LHCN-M2 (cell line): ENCODE measurements at regions not wholly inside any gene's neighbourhood (a gene's known extent, or its start where the extent isn't known, plus 50 kb on each side); places are given as distances from the start of the nearest gene placed in this dataset.
"Not testable (repeated sequence)": the region's sequence is repeated elsewhere in the genome, so short reads cannot be mapped to it uniquely, and the experiment has no call there.

Experiments used
- DNase-seq: peaks from one replicate; pipeline ENCODE4 v3.0.0-alpha.2; 2012; ENCODE audit warnings: low read depth

DNA sequence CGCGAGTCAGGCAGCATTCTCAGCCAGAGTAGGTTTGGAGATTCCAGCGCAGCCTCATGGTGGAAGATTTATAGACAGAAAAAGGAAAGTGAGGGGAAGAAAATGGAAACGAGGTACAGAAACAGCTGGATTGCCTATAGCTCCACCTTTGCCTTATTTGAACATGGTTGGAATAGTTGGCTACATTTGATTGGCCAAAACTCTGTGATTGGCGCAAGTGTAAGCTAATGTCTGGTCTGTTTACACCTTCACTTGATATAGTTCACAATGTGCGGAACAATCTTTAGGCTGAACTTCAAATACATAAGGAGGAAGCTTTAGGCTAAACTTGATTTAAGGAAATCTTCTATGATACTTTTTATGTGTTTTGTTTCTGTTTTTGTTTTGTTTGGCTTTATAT lies 1191.9 kb downstream of the NSUN3 start:
- DNase-seq, result no peak

DNA sequence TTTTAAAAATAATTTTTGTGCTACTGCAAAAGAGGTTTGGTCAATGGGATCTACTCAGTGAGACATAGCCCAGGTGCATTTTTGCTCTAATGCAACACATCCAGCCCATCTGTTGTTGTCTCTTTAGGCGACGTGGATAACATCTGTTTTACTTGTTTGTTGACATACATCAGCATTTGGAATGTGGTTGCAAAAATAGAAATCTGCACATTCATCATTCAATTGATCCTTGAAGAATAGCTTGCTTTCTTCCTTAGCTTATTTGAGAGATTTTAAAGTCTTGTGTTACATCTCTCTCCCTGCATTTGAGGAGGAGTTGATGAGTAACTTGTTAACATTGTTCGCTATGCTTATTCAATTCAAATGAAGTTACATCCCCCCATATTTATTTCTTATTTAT lies 1202.3 kb downstream of the NSUN3 start:
- no peak for DNase-seq

DNA sequence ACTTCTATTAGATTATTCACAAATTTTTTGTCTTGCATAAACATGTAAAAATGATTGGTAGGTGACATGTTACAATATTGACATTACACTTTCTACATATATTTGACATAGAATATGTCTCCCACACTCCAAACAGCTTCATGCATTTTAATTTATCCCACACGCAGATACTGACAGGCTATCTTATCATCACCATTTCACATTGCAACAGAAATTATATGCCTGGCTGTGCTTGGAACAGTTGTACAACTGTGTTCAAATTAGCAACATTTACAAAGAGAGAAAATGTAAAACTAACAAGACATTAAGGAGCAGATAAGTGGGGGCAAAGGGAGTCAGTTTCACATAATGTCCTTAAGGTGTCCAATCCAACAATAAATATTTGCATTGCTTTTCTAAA lies 1208.5 kb downstream of the NSUN3 start:
- DNase-seq, result no peak

- DNase-seq, result no peak
These were observed 1209.3 kb downstream of the NSUN3 start for GRCh38 chr3:95272166-95272565.

DNA sequence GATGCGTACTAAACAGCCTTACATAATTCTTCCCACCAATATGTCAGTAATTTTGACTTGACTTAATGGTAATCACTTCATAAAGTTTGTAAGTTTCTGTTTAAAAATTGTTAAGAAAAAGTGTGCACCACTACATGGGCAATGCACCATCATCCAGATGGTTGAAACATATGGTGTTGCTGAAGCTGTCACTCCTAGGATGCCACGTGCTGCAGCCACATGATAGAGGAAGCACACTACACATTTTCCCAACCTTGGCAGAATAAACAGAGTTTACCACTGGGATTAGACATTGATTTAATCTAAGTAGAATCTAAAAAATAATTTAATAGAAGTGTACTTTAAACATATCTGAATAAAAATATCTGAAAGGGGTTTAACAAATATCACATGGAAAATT lies 1209.9 kb downstream of the NSUN3 start:
- DNase-seq, result no peak

GRCh38 chr3:95277613-95278012 lies 1214.8 kb downstream of the NSUN3 start:
- no peak for DNase-seq

DNA sequence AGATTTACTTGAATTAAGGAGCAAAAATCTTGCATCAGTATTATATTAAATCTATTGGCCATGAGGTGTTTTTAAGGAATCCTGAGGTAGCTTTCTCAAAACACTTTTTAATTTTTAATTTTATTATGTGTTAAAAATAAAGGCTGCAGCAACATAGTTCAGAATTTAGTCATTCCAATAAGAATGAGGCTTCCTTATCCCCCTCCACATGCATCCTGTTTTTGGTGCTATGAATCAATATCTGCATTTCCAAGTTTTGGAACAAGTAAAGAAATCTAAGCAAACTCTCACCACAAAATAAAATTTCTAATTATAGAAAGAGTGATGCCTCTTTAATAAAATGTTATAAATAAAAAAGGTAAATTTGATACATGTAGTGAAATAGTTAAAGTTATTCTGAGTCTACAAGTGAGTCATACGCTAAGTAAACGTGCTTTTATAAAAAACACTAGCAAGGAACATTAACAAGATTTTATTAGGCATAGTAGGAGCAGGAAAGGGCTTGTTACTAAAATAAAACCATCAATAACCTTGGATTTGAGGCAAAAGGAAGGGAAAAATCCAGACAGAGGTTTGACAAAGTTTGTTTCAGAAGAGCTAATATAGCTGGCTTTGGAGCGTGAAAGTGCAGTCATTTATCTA lies 1218.0 kb downstream of the NSUN3 start:
- peak; percentile 45 for DNase-seq

GRCh38 chr3:95289295-95289694 lies 1226.4 kb downstream of the NSUN3 start:
- peak; percentile 73 for DNase-seq

GRCh38 chr3:95297581-95297980 lies 1234.7 kb downstream of the NSUN3 start:
- DNase-seq, result peak; percentile 27

GRCh38 chr3:95302044-95302443 lies 1239.2 kb downstream of the NSUN3 start:
- DNase-seq, result peak; percentile 43

DNA sequence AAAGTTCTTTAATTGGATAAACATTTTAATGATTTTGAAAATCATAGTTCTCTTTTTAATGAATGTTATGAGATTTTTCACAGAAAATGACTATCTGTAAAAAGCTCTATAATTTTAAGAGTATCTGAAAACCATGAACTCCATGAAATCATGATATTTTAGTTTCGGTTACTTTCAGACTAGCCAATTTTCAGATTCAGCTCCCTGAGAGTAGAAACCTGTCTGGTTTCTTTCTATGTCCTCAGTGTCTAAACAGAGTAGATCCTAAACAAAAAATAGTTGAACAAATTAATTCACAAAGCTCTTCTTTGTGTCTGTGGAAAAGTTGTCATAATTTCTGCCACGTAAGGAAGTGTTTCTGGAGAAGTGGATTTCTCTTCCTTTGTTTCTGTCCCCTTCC lies 1247.7 kb downstream of the NSUN3 start:
- DNase-seq, result no peak

DNA sequence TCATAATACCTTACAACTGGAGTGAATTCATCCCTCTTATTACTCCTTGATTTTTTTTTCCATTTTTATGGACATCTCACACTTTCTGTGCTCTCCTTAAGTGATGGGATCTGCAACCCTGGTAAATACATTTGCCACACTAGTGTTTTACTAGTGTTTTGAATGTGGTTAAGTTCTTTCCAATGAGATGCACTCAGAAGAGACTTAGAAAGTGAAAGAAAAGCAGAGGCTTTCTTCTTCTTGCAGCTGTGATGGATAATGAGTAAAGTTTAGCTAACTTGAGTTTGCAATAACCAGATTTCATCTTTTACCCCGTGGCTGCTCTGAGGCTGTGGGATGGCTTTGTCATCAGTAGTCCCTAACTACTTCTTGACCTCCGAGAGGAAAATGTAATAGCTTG lies 1248.4 kb downstream of the NSUN3 start:
- DNase-seq, result no peak

DNA sequence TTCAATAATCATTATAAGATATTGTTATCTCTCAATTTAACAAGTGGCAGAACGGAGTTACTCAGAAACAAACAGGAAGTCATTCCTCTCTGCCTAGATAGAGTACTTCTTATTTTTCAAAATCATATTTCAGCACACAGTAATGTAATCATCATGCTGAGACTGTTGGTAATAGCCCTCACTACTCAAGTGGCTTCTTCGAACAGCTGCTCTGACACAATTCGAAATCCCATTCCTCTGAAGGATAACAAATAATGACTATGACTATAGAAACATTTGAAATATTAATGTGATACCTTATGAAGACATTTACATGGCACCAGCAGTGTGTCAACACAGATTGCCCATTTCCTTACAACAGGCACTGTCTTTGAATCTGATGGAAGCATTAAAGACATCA lies 1249.8 kb downstream of the NSUN3 start:
- DNase-seq, result peak; percentile 68

DNA sequence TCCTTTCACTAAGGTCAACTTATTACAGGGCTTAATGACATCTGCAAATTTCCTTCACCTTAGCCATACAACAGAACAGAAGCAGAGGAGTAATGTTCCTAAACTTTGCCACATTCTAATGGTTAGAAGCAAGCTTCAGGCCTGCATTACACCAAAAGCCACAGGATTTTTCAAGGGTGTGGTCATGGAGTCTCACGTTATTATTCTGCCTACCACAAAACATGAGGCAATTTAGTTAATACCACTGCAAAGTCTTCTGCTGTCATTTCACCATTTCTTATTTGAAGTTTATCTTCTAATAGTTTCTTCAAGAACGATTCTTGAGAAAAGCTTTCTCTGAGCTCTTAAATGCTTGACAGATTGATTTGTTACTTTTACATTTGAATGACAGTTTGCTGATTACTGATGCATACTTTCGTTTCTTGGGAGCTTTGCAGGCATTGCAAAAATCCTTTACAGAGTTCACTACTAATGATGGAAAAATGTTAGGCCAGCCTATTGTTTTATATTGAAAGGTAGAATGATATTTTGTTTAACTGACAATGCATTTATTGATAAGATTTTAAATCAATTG lies 1257.1 kb downstream of the NSUN3 start:
- DNase-seq, result peak; percentile 66

DNA sequence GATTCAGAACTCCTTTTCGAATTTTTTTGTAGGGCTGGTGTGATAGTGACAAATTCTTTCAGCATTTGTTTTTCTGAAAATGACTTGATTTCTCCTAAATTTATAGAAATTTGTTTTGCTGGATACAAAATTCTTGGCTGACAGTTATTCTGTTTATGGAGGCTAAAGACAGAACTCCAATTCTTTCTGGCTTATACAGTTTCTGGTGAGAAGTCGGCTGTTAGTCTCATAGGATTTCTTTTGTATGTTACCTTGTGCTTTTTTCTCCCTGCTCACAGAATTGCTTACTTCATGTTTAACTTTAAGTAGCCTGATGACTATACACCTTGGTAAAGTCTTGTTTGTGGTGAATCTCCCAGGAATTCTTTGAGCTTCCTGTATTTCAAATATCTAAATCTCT lies 1264.6 kb downstream of the NSUN3 start:
- DNase-seq, result no peak

GRCh38 chr3:95333826-95334225 lies 1271.0 kb downstream of the NSUN3 start:
- DNase-seq, result peak; percentile 3

GRCh38 chr3:95334461-95334860 lies 1271.6 kb downstream of the NSUN3 start:
- DNase-seq, result no peak

GRCh38 chr3:95335517-95335916 lies 1272.7 kb downstream of the NSUN3 start:
- DNase-seq, result no peak

- no peak for DNase-seq
These were observed 1275.6 kb downstream of the NSUN3 start for GRCh38 chr3:95338446-95338845.

- no peak for DNase-seq
These were observed 1278.5 kb downstream of the NSUN3 start for GRCh38 chr3:95341314-95341713.

GRCh38 chr3:95343228-95343627 lies 1280.4 kb downstream of the NSUN3 start:
- DNase-seq, result no peak

GRCh38 chr3:95343767-95344166 lies 1280.9 kb downstream of the NSUN3 start:
- no peak for DNase-seq

DNA sequence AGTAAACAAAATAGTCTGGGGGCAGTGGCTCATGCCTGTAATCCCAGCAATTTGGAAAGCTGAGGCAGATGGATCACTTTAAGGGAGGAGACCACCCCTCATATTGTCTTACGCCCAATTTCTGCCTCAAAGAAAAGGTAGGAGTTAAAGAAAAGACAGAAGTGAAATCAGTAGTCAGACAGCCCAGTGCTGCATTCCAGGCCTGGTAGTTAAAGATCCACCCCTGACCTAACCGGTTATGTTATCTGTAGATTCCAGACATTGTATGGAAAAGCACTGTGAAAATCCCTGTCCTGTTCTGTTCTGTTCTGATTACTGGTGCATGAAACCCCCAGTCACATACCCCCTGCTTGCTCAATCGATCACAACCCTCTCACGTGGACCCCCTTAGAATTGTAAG lies 1285.1 kb downstream of the NSUN3 start:
- not testable (repeated sequence) for DNase-seq

DNA sequence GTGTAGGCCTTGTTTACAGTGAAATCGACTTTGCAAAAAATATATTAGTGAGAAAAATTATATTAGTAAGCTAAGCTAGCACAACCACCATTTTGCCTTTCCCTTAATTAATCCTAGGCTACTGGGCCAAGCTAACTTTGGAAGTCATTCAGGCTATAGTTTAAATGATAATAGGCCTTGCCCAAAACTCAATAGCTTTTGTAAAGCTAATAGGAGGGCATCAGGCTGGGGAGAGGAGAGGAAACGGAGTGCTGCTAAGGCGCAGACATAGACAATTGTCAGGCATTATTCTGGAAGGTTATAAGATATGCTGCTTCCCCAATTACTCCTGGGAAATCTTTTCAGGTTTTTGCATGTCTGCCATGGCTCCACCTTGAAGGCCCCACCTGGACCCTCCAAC lies 1286.0 kb downstream of the NSUN3 start:
- DNase-seq, result no peak
